ENCODE measurements at regions not wholly inside any gene's neighbourhood (a gene's known extent, or its start where the extent isn't known, plus 50 kb on each side); places are given as distances from the start of the nearest gene placed in this dataset.
A peak's percentile ranks its signal among the peaks of the same experiment; 100 is the strongest.

DNA sequence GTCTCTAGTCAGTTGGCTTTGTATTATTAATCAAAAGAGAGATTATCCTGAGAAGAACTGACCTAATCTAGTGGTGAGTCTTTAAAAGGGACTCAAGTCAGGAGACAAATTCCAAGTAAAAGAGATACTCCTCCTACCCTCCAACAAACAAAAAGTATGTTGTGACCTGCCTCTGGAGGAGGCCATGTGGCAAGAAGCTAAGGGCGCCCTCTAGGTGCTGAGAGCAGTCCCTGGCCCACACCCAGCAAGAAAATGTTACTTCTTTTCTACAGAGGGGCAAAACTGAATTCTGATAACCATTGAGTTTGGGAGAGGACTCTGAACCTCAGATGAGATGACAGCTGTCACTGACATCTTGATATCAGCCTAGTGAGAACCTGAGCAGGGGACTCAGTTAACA is 953.6 kb upstream of the AGA start:
- WGBS (ENCODE audit: insufficient coverage, insufficient replicate concordance, low lambda C conversion rate, missing lambda C conversion rate), result 0% methylated on average over 1 of the region's 1 CpG
- ATAC-seq (peak; percentile 51; the same call in 2 of the 3 replicates), FAIRE-seq (no peak), DNase-seq (ENCODE audit: low read depth, low spot score) (no peak)
- H3K79me2 ChIP-seq (ENCODE audit: control insufficient read depth, insufficient read depth, low read length), result no peaks in the 10 kb centered on the region
- no peak overlapping the region for H3K9ac ChIP-seq (ENCODE audit: control insufficient read depth, insufficient read depth, low read length)
- no peaks in the 10 kb centered on the region for H4K20me1 ChIP-seq (ENCODE audit: control insufficient read depth, insufficient read depth)
- H3K27me3 ChIP-seq (replicated peaks in 1 of 2; ENCODE audit: control insufficient read depth in 2 of 2, insufficient read depth in 2 of 2, low read length in 1 of 2), result no peaks in the 10 kb centered on the region
- TF ChIP-seq, protein P1, sequence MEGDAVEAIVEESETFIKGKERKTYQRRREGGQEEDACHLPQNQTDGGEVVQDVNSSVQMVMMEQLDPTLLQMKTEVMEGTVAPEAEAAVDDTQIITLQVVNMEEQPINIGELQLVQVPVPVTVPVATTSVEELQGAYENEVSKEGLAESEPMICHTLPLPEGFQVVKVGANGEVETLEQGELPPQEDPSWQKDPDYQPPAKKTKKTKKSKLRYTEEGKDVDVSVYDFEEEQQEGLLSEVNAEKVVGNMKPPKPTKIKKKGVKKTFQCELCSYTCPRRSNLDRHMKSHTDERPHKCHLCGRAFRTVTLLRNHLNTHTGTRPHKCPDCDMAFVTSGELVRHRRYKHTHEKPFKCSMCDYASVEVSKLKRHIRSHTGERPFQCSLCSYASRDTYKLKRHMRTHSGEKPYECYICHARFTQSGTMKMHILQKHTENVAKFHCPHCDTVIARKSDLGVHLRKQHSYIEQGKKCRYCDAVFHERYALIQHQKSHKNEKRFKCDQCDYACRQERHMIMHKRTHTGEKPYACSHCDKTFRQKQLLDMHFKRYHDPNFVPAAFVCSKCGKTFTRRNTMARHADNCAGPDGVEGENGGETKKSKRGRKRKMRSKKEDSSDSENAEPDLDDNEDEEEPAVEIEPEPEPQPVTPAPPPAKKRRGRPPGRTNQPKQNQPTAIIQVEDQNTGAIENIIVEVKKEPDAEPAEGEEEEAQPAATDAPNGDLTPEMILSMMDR (IDR thresholded peaks at IDR 0.05 in 2 of 3, conservative IDR thresholded peaks at IDR 0.05 in 1 of 3; ENCODE audit: control insufficient read depth in 2 of 3, extremely low read depth in 1 of 3, insufficient read depth in 1 of 3, low read depth in 3 of 3, low read length in 3 of 3), result peak in 2 of 3 experiments; percentile 19 to 32; a peak in 2 of 6 replicates
- no peak for TF ChIP-seq FOS (IDR thresholded peaks at IDR 0.05; ENCODE audit: borderline replicate concordance, extremely low read depth, insufficient read length)
- H3K36me3 ChIP-seq (ENCODE audit: control insufficient read depth in 2 of 2, insufficient read depth in 2 of 2, low read length in 1 of 2), result no peaks in the 10 kb centered on the region
- in situ Hi-C loops (cut with MboI) (no loop called here), intact Hi-C loops (cut with micrococcal nuclease; ENCODE audit: unreplicated experiment) (loop anchor here (5.0 kb wide), 1 partner anchor 838 kb away; no protein-coding TSS in a partner anchor)
- SMC1A ChIA-PET (ENCODE audit: uncharacterized antibody, unreplicated experiment), result no interaction called here
- no peaks in the 10 kb centered on the region for H3K9me3 ChIP-seq (replicated peaks; ENCODE audit: control insufficient read depth, insufficient read depth, low read length)
- no peaks in the 10 kb centered on the region for H3K4me1 ChIP-seq (ENCODE audit: control insufficient read depth, insufficient read depth, low read length)
- H2AFZ ChIP-seq (ENCODE audit: control insufficient read depth, low read depth, low read length), result no peak overlapping the region
- no peak overlapping the region for H3K27ac ChIP-seq (ENCODE audit: control insufficient read depth, insufficient read depth)
- RAD21 ChIA-PET (ENCODE audit: unreplicated experiment), result no interaction called here
- no peak overlapping the region for H3K4me3 ChIP-seq
- no TSS peak for BruUV-seq (replicated peaks)
- no peak overlapping the region for H3K4me2 ChIP-seq (ENCODE audit: control insufficient read depth, insufficient read depth)
- CTCF ChIA-PET, result no interaction called here
- POLR2A ChIA-PET, result no interaction called here

DNA sequence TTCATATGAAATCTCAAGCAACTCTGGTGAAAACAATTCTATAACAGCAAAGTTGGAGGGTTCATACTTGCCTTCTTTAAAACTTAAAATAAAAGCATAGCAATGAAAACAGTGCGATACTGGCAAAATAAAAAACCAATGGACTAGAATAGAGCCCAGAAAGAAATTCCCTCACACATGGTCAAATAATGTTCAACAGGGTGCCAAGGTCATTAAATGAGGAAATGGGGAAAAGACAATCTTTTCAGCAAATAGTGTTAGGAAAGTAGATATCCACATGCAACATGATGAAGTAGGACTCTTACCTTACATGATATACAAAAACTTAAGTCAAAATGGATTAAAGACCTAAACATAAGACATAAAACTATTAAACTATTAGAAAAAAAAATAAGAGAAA is 970.2 kb upstream of the AGA start:
- Histone ChIP-seq H3K4me1 (ENCODE audit: control insufficient read depth, insufficient read depth, low read length) (no peaks in the 10 kb centered on the region), H3K27me3 (replicated peaks in 1 of 2; ENCODE audit: control insufficient read depth in 2 of 2, insufficient read depth in 2 of 2, low read length in 1 of 2) (no peaks in the 10 kb centered on the region), H4K20me1 (ENCODE audit: control insufficient read depth, insufficient read depth) (no peaks in the 10 kb centered on the region), H3K9me3 (replicated peaks; ENCODE audit: control insufficient read depth, insufficient read depth, low read length) (no peaks in the 10 kb centered on the region), H3K27ac (ENCODE audit: control insufficient read depth, insufficient read depth) (no peak overlapping the region), H3K36me3 (ENCODE audit: control insufficient read depth in 2 of 2, insufficient read depth in 2 of 2, low read length in 1 of 2) (no peaks in the 10 kb centered on the region), H2AFZ (ENCODE audit: control insufficient read depth, low read depth, low read length) (no peak overlapping the region), H3K4me2 (ENCODE audit: control insufficient read depth, insufficient read depth) (no peak overlapping the region), H3K9ac (ENCODE audit: control insufficient read depth, insufficient read depth, low read length) (no peak overlapping the region), H3K79me2 (ENCODE audit: control insufficient read depth, insufficient read depth, low read length) (no peaks in the 10 kb centered on the region), H3K4me3 (no peak overlapping the region)
- CTCF ChIA-PET, result no interaction called here
- DNase-seq (ENCODE audit: low read depth, low spot score) (no peak), FAIRE-seq (no peak), ATAC-seq (no peak)
- POLR2A ChIA-PET, result no interaction called here
- WGBS (ENCODE audit: insufficient coverage, insufficient replicate concordance, low lambda C conversion rate, missing lambda C conversion rate), result 0% methylated on average over 1 of the region's 1 CpG
- BruUV-seq (replicated peaks), result no TSS peak
- TF ChIP-seq RCOR1 (conservative IDR thresholded peaks at IDR 0.05; ENCODE audit: low read depth, low read length), result no peak
- in situ Hi-C loops (cut with MboI), result no loop called here
- RAD21 ChIA-PET (ENCODE audit: unreplicated experiment), result no interaction called here
- SMC1A ChIA-PET (ENCODE audit: uncharacterized antibody, unreplicated experiment), result no interaction called here
- intact Hi-C loops (cut with micrococcal nuclease; ENCODE audit: unreplicated experiment), result no loop called here

Measured in GM12878 (cell line).